GM12873 (cell line): ENCODE measurements at regions not wholly inside any gene's neighbourhood (a gene's known extent, or its start where the extent isn't known, plus 50 kb on each side); places are given as distances from the start of the nearest gene placed in this dataset.

Experiments
- TF ChIP-seq, protein P1 (sequence below): IDR thresholded peaks from 2 replicates; pipeline ENCODE4 v1.5.1; 2012; ENCODE audit warnings: low read depth, mild to moderate bottlenecking, moderate library complexity, low read length, control low read depth; ENCODE audit not compliant: insufficient read depth; ENCODE audit errors: missing control alignments

DNA sequence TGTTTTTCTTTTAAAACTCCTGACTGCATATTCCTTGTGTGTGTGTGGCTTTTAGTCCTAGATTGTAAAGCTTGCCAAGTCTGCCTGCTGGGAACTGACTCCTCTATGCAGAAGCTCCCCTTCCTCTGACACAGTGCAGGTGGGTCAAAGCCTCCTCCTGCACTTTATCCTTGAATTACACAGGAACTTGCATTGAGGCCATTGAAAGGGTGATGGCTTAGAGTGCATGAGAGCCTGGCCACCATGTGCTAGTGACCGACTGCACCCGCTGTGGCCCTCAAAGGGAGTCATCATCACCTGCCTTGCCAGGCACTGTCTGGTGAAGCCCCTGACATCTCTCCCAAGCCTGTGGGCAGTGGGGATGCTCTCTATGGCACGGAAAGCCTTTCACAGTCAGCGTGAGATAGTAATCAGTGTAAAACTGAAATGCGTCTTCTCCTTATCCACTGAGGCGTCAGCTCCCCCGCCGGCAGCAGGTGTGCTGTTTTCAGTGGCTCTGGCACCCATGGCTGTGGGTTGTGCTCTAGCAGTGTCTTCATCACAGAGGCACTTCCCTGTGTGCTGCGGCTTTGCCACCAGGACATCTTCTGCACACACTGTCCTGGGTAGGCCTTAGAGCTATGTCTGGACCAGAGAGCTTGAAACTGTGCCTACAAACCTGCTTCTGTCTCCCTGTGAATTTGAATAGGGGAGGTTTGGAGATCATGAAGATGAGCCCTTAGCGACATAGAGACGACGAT lies 87.9 kb downstream of the THBS2 start:
- TF ChIP-seq, protein P1, sequence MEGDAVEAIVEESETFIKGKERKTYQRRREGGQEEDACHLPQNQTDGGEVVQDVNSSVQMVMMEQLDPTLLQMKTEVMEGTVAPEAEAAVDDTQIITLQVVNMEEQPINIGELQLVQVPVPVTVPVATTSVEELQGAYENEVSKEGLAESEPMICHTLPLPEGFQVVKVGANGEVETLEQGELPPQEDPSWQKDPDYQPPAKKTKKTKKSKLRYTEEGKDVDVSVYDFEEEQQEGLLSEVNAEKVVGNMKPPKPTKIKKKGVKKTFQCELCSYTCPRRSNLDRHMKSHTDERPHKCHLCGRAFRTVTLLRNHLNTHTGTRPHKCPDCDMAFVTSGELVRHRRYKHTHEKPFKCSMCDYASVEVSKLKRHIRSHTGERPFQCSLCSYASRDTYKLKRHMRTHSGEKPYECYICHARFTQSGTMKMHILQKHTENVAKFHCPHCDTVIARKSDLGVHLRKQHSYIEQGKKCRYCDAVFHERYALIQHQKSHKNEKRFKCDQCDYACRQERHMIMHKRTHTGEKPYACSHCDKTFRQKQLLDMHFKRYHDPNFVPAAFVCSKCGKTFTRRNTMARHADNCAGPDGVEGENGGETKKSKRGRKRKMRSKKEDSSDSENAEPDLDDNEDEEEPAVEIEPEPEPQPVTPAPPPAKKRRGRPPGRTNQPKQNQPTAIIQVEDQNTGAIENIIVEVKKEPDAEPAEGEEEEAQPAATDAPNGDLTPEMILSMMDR, result no peak

DNA sequence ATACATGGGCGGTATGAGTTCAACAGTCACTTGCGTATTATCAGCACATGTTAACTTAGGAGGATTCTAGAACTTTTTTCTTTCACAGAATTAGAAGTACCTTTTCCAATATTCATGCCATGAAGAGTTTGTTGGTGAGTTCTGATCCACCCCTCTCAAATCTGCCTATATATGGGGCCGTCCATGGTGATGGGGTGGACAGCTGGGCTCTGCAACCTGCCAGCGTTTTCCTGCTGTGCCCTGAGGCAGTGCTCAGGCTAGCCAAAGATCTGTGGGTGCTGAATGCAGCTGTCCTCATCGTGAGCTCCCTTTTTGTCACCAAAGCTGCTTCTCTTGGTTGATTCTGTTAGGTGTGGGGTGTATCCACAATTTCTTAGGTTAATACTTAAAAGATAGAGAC lies 88.7 kb downstream of the THBS2 start:
- TF ChIP-seq, protein P1, result no peak

DNA sequence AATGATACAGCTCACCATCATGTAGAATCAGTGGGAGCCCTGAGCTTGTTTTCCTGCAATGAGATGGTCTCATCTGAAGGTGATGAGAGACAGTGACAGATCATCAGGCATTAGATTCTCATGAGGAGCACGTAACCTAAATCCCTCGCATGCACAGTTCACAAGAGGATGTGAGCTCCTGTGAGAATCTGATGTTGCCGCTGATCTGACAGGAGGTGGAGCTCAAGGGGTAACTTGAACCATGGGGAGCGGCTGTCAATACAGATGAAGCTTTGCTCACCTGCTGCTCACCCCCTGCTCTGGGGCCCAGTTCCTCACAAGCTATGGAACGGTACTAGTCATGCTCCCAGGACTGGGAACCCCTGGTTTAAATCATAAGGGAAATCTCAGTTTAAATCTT lies 89.2 kb downstream of the THBS2 start:
- TF ChIP-seq, protein P1, result no peak

DNA sequence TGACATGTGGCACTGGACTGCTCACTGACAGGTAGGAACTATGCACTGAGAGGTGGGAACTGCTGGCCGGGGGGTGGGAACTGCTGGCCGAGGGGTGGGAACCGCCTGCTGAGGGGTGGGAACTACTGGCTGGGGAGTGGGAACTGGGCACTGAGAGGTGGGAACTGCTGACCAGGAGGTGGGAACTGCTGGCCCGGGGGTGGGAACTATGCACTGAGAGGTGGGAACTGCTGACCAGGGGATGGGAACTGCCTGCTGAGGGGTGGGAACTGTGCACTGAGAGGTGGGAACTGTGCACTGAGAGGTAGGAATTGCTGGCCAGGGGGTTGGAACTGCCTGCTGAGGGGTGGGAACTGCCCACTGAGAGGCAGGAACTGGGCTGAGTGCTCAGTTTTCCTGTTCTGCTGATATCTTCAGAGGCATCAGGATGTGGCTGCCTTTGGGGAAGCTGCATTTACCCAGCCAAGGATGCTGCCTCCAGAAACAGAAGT lies 90.2 kb downstream of the THBS2 start:
- TF ChIP-seq, protein P1, result no peak

DNA sequence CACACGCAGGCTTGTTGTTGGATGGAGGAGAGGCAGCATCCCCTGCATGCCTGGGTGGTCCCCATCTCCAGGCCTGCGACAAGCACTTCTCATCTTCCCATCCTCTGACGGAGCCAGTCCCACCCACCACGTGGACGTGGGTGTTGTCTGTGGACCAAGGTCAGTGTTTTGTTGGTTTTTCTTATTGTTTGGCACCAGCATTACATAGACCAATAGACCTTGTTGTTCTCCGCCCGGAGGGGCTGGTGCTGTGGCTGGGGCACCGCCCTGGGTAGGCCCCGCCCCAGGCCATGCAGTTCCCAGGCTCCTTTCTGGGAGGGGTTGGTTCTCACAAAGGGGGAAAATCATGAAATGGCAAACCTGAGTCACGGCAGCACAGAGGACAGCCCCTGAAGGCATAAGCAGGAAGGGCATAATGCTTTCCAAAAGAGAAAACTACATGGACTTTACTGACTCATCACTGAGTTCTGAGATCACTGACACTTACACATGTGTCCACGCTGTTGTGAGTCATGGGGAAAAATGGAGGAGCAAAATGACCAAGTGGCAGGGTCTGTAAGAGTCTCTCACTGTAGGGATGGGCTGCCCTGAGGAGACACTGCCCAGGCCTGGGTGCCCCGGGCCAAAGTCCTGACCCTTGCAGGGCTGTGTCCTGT lies 90.8 kb downstream of the THBS2 start:
- TF ChIP-seq, protein P1, result no peak

DNA sequence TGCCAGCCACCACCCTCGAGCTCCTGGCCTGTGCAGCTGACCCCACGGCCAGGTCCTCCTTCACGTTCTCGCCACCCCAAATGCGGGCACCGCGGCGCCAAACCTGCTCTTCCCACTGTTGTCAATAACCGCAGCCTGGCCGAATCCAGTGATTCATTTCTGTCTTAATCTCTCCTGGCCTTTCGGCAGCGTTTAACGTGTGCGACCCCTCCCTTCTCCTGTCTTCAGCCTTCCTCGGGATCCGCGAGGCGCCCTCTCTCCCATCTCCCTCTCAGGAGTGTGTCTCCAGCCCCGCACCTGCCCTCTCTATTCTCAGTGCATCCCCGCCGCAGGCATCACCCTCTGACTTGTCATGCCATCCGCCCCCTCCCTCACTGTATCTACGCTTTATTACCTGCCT lies 91.4 kb downstream of the THBS2 start:
- TF ChIP-seq, protein P1, result no peak

DNA sequence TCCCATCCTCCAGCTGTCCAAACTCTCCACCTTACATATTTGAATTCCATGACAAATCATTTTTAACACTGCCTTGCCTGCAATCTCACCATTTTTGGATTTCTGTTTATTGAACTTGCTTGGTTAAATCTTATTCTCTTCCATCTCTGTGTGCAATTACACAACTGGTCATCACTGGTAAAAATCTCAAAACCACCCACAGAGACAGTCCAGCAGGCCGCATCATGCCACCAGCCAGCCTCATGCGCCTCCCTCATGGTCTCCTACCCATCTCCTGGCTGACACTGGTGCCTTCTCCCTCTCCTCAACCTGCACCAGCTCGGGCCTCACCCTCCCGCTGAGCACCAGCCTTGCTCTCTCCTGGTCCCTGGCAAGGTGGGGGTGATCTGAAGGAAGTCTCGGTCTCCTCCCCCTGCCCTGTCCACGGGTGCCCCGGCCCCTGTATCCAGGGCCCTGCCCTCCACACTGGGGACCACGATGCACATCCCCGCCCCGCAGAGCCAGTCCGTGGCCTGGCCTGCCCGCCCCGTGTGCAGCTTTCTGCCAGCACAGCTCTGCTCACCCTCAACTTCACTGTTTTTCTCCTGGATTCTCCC lies 92.0 kb downstream of the THBS2 start:
- TF ChIP-seq, protein P1, result no peak
